ENCODE measurements at regions not wholly inside any gene's neighbourhood (a gene's known extent, or its start where the extent isn't known, plus 50 kb on each side); places are given as distances from the start of the nearest gene placed in this dataset.

DNA sequence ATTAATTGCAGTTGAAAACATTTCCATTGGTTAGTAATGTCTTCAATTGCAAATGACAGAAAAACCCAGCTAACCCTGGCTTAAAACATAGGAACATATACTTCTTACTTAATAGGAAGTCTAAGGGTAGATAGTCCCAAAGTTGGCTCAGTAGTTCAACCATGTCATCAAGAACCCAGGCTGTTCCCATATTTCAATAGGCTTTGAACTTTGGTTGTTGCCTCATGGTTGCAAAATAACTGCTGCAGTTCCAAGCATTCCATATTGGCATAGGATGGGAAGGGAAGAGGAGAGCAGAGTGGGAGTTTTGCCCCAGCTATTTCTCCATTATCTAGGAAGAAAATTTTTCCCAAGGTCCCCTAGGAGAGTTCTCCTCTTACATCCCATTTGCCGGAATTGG, 81.4 kb upstream of the EEPD1 start:
- Histone ChIP-seq H3K4me3 (ENCODE audit: insufficient read depth, low read length, poor library complexity, severe bottlenecking) (no peak overlapping the region), H3K36me3 (ENCODE audit: low read length) (no peaks in the 10 kb centered on the region), H3K79me2 (ENCODE audit: insufficient read depth, low read length) (no peaks in the 10 kb centered on the region), H3K9me2 (replicated peaks; ENCODE audit: insufficient read depth, low read length) (no peaks in the 10 kb centered on the region), H3K27ac (ENCODE audit: low read depth, low read length) (no peak overlapping the region), H3K27me3 (ENCODE audit: low read length) (no peaks in the 10 kb centered on the region), H3K9me3 (ENCODE audit: insufficient read depth, low read length) (no peaks in the 10 kb centered on the region), H3F3A (ENCODE audit: insufficient read depth) (no peaks in the 10 kb centered on the region), H3K9ac (ENCODE audit: low read length) (no peak overlapping the region), H2AFZ (ENCODE audit: low read depth, low read length, severe bottlenecking) (no peak overlapping the region), H4K20me1 (ENCODE audit: low read depth, low read length) (no peaks in the 10 kb centered on the region), H3K4me2 (ENCODE audit: low read depth, low read length, poor library complexity, severe bottlenecking) (no peak overlapping the region)
- TF ChIP-seq EZH2phosphoT487 (conservative IDR thresholded peaks at IDR 0.05; ENCODE audit: low read length) (no peak), CTCF (IDR thresholded peaks at IDR 0.05; ENCODE audit: insufficient read depth, low read length, poor library complexity, severe bottlenecking) (no peak)

DNA sequence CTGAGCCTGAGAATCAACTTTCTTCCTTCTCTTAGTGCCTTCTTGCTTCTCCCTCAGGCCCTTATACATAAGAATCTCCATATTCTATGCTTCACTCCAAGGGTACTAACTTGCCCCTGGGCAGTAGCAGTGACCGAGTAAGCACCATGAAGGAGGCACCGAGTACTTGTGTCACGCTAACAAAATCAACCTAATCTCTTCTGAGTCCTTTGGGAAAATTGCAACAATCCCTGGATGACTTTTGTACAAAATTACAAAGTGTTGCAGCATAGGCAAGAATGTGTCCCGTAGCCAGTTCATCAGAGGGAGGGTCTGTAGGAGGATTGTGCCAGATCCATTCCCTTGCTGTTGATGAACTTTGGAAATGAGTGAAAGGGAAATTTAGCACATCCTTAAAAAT, 80.4 kb upstream of the EEPD1 start:
- no peak for TF ChIP-seq CTCF (IDR thresholded peaks at IDR 0.05; ENCODE audit: insufficient read depth, low read length, poor library complexity, severe bottlenecking)
- no peak for TF ChIP-seq EZH2phosphoT487 (conservative IDR thresholded peaks at IDR 0.05; ENCODE audit: low read length)
- Histone ChIP-seq H3K79me2 (ENCODE audit: insufficient read depth, low read length) (no peaks in the 10 kb centered on the region), H3K36me3 (ENCODE audit: low read length) (no peaks in the 10 kb centered on the region), H2AFZ (ENCODE audit: low read depth, low read length, severe bottlenecking) (no peak overlapping the region), H3F3A (ENCODE audit: insufficient read depth) (no peaks in the 10 kb centered on the region), H3K9me3 (ENCODE audit: insufficient read depth, low read length) (no peaks in the 10 kb centered on the region), H3K9me2 (replicated peaks; ENCODE audit: insufficient read depth, low read length) (no peaks in the 10 kb centered on the region), H3K9ac (ENCODE audit: low read length) (no peak overlapping the region), H3K4me3 (ENCODE audit: insufficient read depth, low read length, poor library complexity, severe bottlenecking) (no peak overlapping the region), H3K27ac (ENCODE audit: low read depth, low read length) (no peak overlapping the region), H3K4me2 (ENCODE audit: low read depth, low read length, poor library complexity, severe bottlenecking) (no peak overlapping the region), H4K20me1 (ENCODE audit: low read depth, low read length) (no peaks in the 10 kb centered on the region), H3K27me3 (ENCODE audit: low read length) (no peaks in the 10 kb centered on the region)

GRCh38 chr7:36075561-36075960, 77.5 kb upstream of the EEPD1 start:
- Histone ChIP-seq H3K4me2 (ENCODE audit: low read depth, low read length, poor library complexity, severe bottlenecking) (no peak overlapping the region), H3K4me3 (ENCODE audit: insufficient read depth, low read length, poor library complexity, severe bottlenecking) (no peak overlapping the region), H3K9me2 (replicated peaks; ENCODE audit: insufficient read depth, low read length) (no peaks in the 10 kb centered on the region), H3F3A (ENCODE audit: insufficient read depth) (no peaks in the 10 kb centered on the region), H2AFZ (ENCODE audit: low read depth, low read length, severe bottlenecking) (no peak overlapping the region), H3K79me2 (ENCODE audit: insufficient read depth, low read length) (no peaks in the 10 kb centered on the region), H4K20me1 (ENCODE audit: low read depth, low read length) (no peaks in the 10 kb centered on the region), H3K9me3 (ENCODE audit: insufficient read depth, low read length) (no peaks in the 10 kb centered on the region), H3K36me3 (ENCODE audit: low read length) (no peaks in the 10 kb centered on the region), H3K27me3 (ENCODE audit: low read length) (no peaks in the 10 kb centered on the region), H3K27ac (ENCODE audit: low read depth, low read length) (no peak overlapping the region), H3K9ac (ENCODE audit: low read length) (no peak overlapping the region)
- TF ChIP-seq CTCF (IDR thresholded peaks at IDR 0.05; ENCODE audit: insufficient read depth, low read length, poor library complexity, severe bottlenecking) (no peak), EZH2phosphoT487 (conservative IDR thresholded peaks at IDR 0.05; ENCODE audit: low read length) (no peak)

DNA sequence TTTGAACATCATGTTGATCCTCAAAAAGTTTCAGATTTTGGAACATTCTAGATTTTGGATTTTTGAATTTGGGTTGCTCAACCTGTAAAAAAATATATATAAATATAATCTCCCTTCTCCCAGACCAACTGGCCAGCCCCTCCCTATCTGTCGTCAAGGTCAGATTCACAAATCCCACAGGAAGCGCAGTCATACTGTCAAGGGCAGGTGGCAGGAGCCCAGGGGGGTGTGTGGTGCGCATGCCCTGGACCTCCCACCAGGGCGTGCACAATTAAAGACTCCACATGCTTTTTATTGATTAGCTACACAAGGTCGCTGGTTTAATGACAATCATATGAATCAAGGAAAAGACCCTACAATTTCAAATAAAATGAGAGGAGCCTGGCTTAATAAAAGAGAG, 77.0 kb upstream of the EEPD1 start:
- no peaks in the 10 kb centered on the region for H3K36me3 ChIP-seq (ENCODE audit: low read length)
- H4K20me1 ChIP-seq (ENCODE audit: low read depth, low read length): no peaks in the 10 kb centered on the region
- TF ChIP-seq CTCF (IDR thresholded peaks at IDR 0.05; ENCODE audit: insufficient read depth, low read length, poor library complexity, severe bottlenecking) (no peak), EZH2phosphoT487 (conservative IDR thresholded peaks at IDR 0.05; ENCODE audit: low read length) (no peak)
- H3K27ac ChIP-seq (ENCODE audit: low read depth, low read length): no peak overlapping the region
- H2AFZ ChIP-seq (ENCODE audit: low read depth, low read length, severe bottlenecking): no peak overlapping the region
- no peaks in the 10 kb centered on the region for H3K27me3 ChIP-seq (ENCODE audit: low read length)
- H3K4me2 ChIP-seq (ENCODE audit: low read depth, low read length, poor library complexity, severe bottlenecking): no peak overlapping the region
- H3K9me3 ChIP-seq (ENCODE audit: insufficient read depth, low read length): no peaks in the 10 kb centered on the region
- no peaks in the 10 kb centered on the region for H3K9me2 ChIP-seq (replicated peaks; ENCODE audit: insufficient read depth, low read length)
- no peak overlapping the region for H3K4me3 ChIP-seq (ENCODE audit: insufficient read depth, low read length, poor library complexity, severe bottlenecking)
- no peaks in the 10 kb centered on the region for H3K79me2 ChIP-seq (ENCODE audit: insufficient read depth, low read length)
- no peak overlapping the region for H3K9ac ChIP-seq (ENCODE audit: low read length)
- H3F3A ChIP-seq (ENCODE audit: insufficient read depth): no peaks in the 10 kb centered on the region

Data from SU-DHL-6 (cell line).